Parathyroid adenoma (tissue), 2 donors: ENCODE measurements at regions not wholly inside any gene's neighbourhood (a gene's known extent, or its start where the extent isn't known, plus 50 kb on each side); places are given as distances from the start of the nearest gene placed in this dataset.

ENCODE experiments used
- H2AFZ ChIP-seq: fragments of 300-600 bp; sonication (generic); one replicate; pipeline ENCODE4 v1.7.0; 2017; ENCODE audit warnings: antibody characterized with exemption, mild to moderate bottlenecking
- H3K27ac ChIP-seq: fragments of 300-600 bp; sonication (generic); one replicate; pipeline ENCODE4 v1.7.0; 2017
- H3K27me3 ChIP-seq: fragments of 300-600 bp; sonication (generic); one replicate; pipeline ENCODE4 v1.7.0; 2017; ENCODE audit warnings: low read length; ENCODE audit not compliant: control insufficient read depth, insufficient read depth
- H3K36me3 ChIP-seq: fragments of 300-600 bp; sonication (generic); one replicate; pipeline ENCODE4 v1.7.0; 2017; ENCODE audit warnings: low read length; ENCODE audit not compliant: control insufficient read depth, insufficient read depth
- H3K4me1 ChIP-seq: fragments of 300-600 bp; sonication (generic); one replicate; pipeline ENCODE4 v1.7.0; 2017; ENCODE audit warnings: control low read depth
- H3K4me2 ChIP-seq: fragments of 300-600 bp; sonication (generic); one replicate; pipeline ENCODE4 v1.7.0; 2017; ENCODE audit warnings: low read length
- H3K4me3 ChIP-seq: fragments of 300-600 bp; sonication (generic); one replicate; pipeline ENCODE4 v1.7.0; 2017; ENCODE audit warnings: low read depth, low read length
- H3K79me2 ChIP-seq: fragments of 300-600 bp; sonication (generic); one replicate; pipeline ENCODE4 v1.7.0; 2017; ENCODE audit warnings: control low read depth
- H3K9ac ChIP-seq: fragments of 300-600 bp; sonication (generic); one replicate; pipeline ENCODE4 v1.7.0; 2017; ENCODE audit warnings: mild to moderate bottlenecking
- H3K9me3 ChIP-seq: fragments of 300-600 bp; sonication (generic); one replicate; pipeline ENCODE4 v1.7.0; 2017; ENCODE audit warnings: low read length; ENCODE audit not compliant: control insufficient read depth
- TF ChIP-seq, protein P1 (sequence below): fragments of 300-600 bp; sonication (generic); IDR thresholded peaks from one replicate; pipeline ENCODE4 v1.7.0; 2017; ENCODE audit warnings: antibody characterized with exemption, mild to moderate bottlenecking
- donor health status: primary hyperparathyroidism.

DNA sequence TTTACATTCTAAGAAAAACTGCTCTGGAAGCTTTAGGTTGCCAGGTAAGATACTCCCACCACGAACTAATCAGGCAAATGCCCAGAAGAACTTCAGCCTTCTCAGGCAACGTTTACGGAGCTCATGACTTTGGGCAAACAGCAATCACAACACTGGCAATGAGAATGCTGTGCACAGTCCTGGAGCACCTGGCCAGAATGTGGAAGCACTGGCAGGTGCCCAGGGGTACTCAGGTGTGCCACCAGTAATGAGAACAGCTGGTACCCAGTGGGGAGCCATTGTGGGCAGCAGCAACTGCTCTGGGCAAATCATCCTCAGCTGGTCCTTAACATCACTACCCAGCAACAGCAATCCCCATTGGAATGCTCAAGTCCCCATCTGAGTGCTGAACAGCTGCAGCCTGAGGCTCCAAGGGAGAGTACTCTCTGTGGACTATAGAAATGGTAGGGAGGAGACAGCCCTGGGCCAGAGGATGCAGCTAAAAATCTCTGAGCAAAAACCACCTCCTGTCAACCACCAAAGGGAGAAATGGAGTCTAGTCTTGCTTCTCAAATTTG lies 210.0 kb downstream of the FOXO1 start:
- Histone ChIP-seq H3K4me3 (no peak overlapping the region), H3K4me1 (no peaks in the 10 kb centered on the region), H3K36me3 (no peaks in the 10 kb centered on the region), H3K79me2 (no peaks in the 10 kb centered on the region), H3K9me3 (no peaks in the 10 kb centered on the region), H2AFZ (no peak overlapping the region), H3K27me3 (no peaks in the 10 kb centered on the region), H3K9ac (no peak overlapping the region), H3K4me2 (no peak overlapping the region), H3K27ac (no peak overlapping the region)
- TF ChIP-seq, protein P1, sequence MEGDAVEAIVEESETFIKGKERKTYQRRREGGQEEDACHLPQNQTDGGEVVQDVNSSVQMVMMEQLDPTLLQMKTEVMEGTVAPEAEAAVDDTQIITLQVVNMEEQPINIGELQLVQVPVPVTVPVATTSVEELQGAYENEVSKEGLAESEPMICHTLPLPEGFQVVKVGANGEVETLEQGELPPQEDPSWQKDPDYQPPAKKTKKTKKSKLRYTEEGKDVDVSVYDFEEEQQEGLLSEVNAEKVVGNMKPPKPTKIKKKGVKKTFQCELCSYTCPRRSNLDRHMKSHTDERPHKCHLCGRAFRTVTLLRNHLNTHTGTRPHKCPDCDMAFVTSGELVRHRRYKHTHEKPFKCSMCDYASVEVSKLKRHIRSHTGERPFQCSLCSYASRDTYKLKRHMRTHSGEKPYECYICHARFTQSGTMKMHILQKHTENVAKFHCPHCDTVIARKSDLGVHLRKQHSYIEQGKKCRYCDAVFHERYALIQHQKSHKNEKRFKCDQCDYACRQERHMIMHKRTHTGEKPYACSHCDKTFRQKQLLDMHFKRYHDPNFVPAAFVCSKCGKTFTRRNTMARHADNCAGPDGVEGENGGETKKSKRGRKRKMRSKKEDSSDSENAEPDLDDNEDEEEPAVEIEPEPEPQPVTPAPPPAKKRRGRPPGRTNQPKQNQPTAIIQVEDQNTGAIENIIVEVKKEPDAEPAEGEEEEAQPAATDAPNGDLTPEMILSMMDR: no peak

- Histone ChIP-seq H3K79me2 (no peaks in the 10 kb centered on the region), H3K27me3 (no peaks in the 10 kb centered on the region), H3K4me1 (no peaks in the 10 kb centered on the region), H3K9ac (no peak overlapping the region), H3K27ac (no peak overlapping the region), H3K36me3 (no peaks in the 10 kb centered on the region), H3K9me3 (no peaks in the 10 kb centered on the region), H3K4me3 (no peak overlapping the region), H2AFZ (no peak overlapping the region), H3K4me2 (no peak overlapping the region)
- TF ChIP-seq, protein P1: no peak
Observed at GRCh38 chr13:40456979-40457553, 209.4 kb downstream of the FOXO1 start.

GRCh38 chr13:40457929-40458719 lies 208.3 kb downstream of the FOXO1 start:
- H3K4me1 ChIP-seq: no peaks in the 10 kb centered on the region
- H3K79me2 ChIP-seq: no peaks in the 10 kb centered on the region
- H3K27ac ChIP-seq: no peak overlapping the region
- no peak overlapping the region for H3K4me2 ChIP-seq
- no peaks in the 10 kb centered on the region for H3K27me3 ChIP-seq
- TF ChIP-seq, protein P1: no peak
- H3K4me3 ChIP-seq: no peak overlapping the region
- H3K9me3 ChIP-seq: no peaks in the 10 kb centered on the region
- no peaks in the 10 kb centered on the region for H3K36me3 ChIP-seq
- H2AFZ ChIP-seq: no peak overlapping the region
- no peak overlapping the region for H3K9ac ChIP-seq

DNA sequence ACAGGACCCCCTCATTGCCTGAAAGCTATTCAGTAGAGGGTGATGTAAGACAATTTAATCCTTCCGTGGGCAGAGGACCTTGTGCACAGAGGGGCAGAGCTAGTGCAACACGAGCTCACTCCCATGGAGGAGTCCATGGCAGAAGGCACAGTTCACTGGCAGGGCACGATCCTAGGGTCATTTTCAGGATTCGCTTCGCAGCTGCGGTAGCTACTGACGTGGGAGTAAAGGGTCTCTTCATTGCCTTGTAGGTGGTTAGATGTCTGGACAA lies 207.8 kb downstream of the FOXO1 start:
- Histone ChIP-seq H3K27ac (no peak overlapping the region), H3K27me3 (no peaks in the 10 kb centered on the region), H3K36me3 (no peaks in the 10 kb centered on the region), H3K9ac (no peak overlapping the region), H3K79me2 (no peaks in the 10 kb centered on the region), H3K4me1 (no peaks in the 10 kb centered on the region), H3K9me3 (no peaks in the 10 kb centered on the region), H3K4me2 (no peak overlapping the region), H2AFZ (no peak overlapping the region), H3K4me3 (no peak overlapping the region)
- TF ChIP-seq, protein P1: no peak
